GM12892 (cell line): ENCODE measurements at regions not wholly inside any gene's neighbourhood (a gene's known extent, or its start where the extent isn't known, plus 50 kb on each side); places are given as distances from the start of the nearest gene placed in this dataset.

ENCODE experiments used
- POLR2A ChIP-seq: IDR thresholded peaks from 2 replicates; pipeline ENCODE4 v1.6.1; 2011; ENCODE audit warnings: low read depth, low read length, control low read depth
- TAF1 ChIP-seq: IDR thresholded peaks from 2 replicates; pipeline ENCODE4 v1.6.1; 2011; ENCODE audit warnings: low read depth, mild to moderate bottlenecking, control low read depth, low read length, borderline replicate concordance

DNA sequence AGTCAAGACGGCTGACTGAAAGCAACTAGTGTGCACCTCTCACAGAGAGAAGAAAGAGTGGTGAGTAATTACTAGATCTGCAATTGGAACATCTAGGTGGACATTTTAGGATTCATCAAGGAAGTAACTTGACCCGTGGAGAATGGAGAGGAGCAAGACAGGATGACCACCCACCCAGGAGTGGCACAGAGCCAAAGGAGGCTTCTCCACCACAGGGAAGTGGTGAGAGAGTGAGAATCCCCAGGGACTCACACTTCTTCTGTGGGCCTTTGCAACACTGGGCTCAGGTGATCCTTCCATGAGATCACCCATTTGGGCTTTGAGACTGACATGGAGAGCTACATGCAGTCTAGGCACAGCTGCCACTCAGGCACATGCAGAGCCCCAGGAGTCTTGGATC, 132.8 kb upstream of the GALNT5 start:
- TF ChIP-seq POLR2A: no peak
- no peak for TF ChIP-seq TAF1
